Lower lobe of right lung (tissue), 2 donors: ENCODE measurements at regions not wholly inside any gene's neighbourhood (a gene's known extent, or its start where the extent isn't known, plus 50 kb on each side); places are given as distances from the start of the nearest gene placed in this dataset.

Source experiments
- ATAC-seq, 2 donors: fragments of 200-7000 bp; cut with Tn5 transposase; one replicate each; pipeline ENCODE4 v1.9.1; 2020 to 2022; ENCODE audit warnings: mild to moderate bottlenecking in 2 of 2, moderate library complexity in 2 of 2
- DNase-seq: peaks from one replicate; pipeline ENCODE4 v3.0.0-alpha.2; 2020
- H3K27ac ChIP-seq: fragments of 200-600 bp; one replicate; pipeline ENCODE4 v1.8.0; 2022
- H3K27me3 ChIP-seq: fragments of 200-600 bp; one replicate; pipeline ENCODE4 v1.8.0; 2022; ENCODE audit warnings: low read depth
- H3K36me3 ChIP-seq: fragments of 200-600 bp; one replicate; pipeline ENCODE4 v1.8.0; 2022; ENCODE audit warnings: mild to moderate bottlenecking
- H3K4me1 ChIP-seq: fragments of 200-600 bp; one replicate; pipeline ENCODE4 v1.8.0; 2022
- H3K4me3 ChIP-seq: fragments of 200-600 bp; one replicate; pipeline ENCODE4 v1.8.0; 2022; ENCODE audit warnings: mild to moderate bottlenecking
- H3K9me3 ChIP-seq: fragments of 200-600 bp; one replicate; pipeline ENCODE4 v1.8.0; 2022
- intact Hi-C: fragments of 100-400 bp; cut with DNase I; formaldehyde crosslinking; loops from one replicate; pipeline ENCODE4 v1.11.0; 2022
- TF ChIP-seq, protein P1 (sequence below): fragments of 200-600 bp; IDR thresholded peaks from one replicate; pipeline ENCODE4 v1.8.0; 2022; ENCODE audit warnings: antibody characterized with exemption, mild to moderate bottlenecking
- donor health status: DM: no; HTN: yes; CAD: no; lungs with severe emphysema.

DNA sequence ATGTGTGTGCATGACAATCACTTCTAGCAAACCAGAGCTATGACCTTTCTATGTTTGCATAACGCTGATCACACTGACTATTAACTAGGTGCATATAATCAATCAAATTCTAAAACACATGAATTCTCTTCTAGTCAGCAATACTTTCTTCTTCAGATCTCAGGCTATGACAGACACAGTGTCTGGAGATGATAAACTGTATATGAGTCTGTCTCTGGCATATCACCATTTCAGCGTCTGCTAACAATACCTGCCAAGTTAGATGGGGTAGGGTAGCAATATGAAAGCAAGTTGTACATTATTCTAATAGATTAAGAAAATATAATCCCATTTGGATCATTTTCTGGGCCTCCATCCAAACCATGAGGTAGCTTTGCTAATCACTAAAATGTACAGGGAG is 354.2 kb upstream of the EPHA4 start:
- intact Hi-C loops, result no loop called here
- Histone ChIP-seq H3K36me3 (no peaks in the 10 kb centered on the region), H3K27me3 (no peaks in the 10 kb centered on the region), H3K4me3 (no peak overlapping the region), H3K27ac (no peak overlapping the region), H3K4me1 (no peaks in the 10 kb centered on the region), H3K9me3 (no peaks in the 10 kb centered on the region)
- no peak for ATAC-seq
- TF ChIP-seq, protein P1, sequence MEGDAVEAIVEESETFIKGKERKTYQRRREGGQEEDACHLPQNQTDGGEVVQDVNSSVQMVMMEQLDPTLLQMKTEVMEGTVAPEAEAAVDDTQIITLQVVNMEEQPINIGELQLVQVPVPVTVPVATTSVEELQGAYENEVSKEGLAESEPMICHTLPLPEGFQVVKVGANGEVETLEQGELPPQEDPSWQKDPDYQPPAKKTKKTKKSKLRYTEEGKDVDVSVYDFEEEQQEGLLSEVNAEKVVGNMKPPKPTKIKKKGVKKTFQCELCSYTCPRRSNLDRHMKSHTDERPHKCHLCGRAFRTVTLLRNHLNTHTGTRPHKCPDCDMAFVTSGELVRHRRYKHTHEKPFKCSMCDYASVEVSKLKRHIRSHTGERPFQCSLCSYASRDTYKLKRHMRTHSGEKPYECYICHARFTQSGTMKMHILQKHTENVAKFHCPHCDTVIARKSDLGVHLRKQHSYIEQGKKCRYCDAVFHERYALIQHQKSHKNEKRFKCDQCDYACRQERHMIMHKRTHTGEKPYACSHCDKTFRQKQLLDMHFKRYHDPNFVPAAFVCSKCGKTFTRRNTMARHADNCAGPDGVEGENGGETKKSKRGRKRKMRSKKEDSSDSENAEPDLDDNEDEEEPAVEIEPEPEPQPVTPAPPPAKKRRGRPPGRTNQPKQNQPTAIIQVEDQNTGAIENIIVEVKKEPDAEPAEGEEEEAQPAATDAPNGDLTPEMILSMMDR, result no peak
- no peak for DNase-seq

DNA sequence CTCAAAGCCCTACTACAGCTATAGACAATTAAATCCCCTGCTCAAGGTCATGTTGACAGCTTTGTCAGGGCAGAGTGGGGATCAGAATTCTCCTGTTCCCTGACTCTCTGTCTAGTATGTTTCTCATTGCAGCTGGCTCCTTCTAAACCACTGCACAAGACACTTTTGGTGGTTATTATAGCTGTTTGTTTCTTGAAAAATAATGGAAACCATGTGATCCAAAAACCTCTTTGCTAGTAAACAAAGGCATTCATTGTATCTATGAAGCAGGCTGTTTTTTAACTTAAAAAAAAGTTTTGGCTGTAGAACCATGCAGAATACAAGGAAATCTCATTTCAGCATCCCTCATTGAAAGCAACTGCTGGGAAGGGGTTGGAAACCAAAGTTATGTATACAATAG is 352.5 kb upstream of the EPHA4 start:
- no peak for DNase-seq
- Histone ChIP-seq H3K36me3 (no peaks in the 10 kb centered on the region), H3K4me1 (no peaks in the 10 kb centered on the region), H3K27ac (no peak overlapping the region), H3K4me3 (no peak overlapping the region), H3K9me3 (no peaks in the 10 kb centered on the region), H3K27me3 (no peaks in the 10 kb centered on the region)
- TF ChIP-seq, protein P1, result no peak
- no peak for ATAC-seq
- intact Hi-C loops, result no loop called here

DNA sequence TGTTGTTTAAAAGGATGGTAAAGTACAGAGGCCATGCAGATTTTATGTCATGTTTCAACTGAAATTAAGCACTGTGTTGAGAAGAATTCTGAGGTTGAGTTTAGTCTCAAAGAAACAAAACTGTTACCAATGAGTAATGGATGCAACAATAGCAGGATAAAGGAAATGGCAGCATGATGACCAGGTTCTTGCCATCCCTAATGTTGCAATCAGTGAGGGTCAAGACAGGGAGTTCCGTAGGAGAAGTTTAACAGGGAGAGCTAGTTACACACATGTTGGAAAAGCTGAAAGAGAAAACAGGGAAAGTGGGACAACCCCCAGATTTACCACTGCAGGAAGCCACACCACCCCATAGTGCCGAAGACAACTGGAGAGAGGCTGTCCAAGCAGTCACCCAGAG is 343.8 kb upstream of the EPHA4 start:
- Histone ChIP-seq H3K9me3 (no peaks in the 10 kb centered on the region), H3K27me3 (no peaks in the 10 kb centered on the region), H3K27ac (no peak overlapping the region), H3K36me3 (no peaks in the 10 kb centered on the region), H3K4me1 (no peaks in the 10 kb centered on the region), H3K4me3 (no peak overlapping the region)
- intact Hi-C loops, result no loop called here
- ATAC-seq, result no peak
- TF ChIP-seq, protein P1, result no peak
- no peak for DNase-seq

DNA sequence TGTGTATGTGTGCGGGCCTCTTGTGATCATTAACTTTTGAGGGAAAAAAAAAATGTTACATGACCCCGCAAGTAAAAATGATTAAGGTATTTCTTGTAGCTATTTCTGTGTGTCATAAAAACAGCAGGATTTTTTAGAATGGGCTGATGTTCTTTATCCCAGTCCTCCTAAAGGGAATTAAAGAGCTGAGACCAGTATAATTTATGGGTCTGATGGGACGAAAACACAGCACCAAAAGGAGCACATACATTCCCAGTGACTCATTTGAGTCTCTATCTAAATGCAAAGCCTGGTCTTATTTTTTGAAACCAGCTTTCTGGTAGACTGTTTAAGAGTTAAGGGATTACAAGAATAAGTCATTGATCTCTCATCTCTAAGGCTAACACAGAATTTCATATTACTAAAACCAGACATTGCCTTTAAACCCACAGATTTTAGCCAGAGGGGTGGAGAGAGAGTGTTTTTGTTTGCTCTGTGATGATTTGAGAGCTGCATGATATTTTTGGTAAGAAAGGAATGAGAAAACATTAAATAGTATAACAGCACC is 342.3 kb upstream of the EPHA4 start:
- ATAC-seq, result no peak
- Histone ChIP-seq H3K4me1 (no peaks in the 10 kb centered on the region), H3K36me3 (no peaks in the 10 kb centered on the region), H3K27me3 (no peaks in the 10 kb centered on the region), H3K4me3 (no peak overlapping the region), H3K9me3 (no peaks in the 10 kb centered on the region), H3K27ac (no peak overlapping the region)
- no peak for DNase-seq
- intact Hi-C loops, result no loop called here
- TF ChIP-seq, protein P1, result no peak

DNA sequence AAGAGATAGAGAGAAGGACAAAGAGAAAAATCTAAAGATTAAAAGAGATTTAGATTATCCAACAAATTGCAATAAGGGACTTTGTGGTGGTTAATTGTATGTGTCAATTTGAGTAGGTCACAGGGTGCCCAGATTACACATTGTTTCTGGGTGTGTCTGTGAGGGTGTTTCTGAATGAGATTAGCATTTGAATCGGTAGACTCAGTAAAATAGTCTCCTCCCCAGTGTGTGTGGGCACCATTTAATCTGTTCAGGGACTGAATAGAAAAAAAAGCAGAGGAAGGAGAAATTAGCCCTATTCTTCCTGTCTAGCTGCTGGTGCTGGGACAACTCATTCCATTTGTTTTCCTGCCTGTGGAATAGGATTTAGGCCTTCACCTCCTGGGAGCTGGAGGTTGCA is 339.8 kb upstream of the EPHA4 start:
- H3K36me3 ChIP-seq, result no peaks in the 10 kb centered on the region
- H3K4me1 ChIP-seq, result no peaks in the 10 kb centered on the region
- H3K27ac ChIP-seq, result no peak overlapping the region
- TF ChIP-seq, protein P1, result no peak
- no peak for DNase-seq
- no peaks in the 10 kb centered on the region for H3K27me3 ChIP-seq
- no peak overlapping the region for H3K4me3 ChIP-seq
- no peak for ATAC-seq
- no peaks in the 10 kb centered on the region for H3K9me3 ChIP-seq
- intact Hi-C loops, result no loop called here

DNA sequence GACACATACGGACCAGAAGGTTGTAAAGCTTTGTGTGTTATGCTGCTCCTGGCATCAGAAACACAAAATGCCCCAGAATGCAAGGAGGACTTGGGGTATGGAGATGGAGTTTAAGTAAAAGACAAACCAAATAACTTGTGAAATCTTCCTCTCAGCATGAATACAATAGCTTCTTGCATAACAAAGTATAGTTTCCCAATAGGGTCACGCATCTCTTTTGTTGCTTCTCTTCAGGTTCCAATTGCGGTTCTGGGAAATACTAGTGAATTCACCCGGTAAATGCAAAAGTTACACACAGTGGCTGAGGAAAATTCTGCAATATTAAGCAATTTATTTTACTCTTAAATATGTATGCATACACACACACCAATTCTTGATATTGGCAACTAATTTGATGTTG is 339.2 kb upstream of the EPHA4 start:
- no peak for ATAC-seq
- Histone ChIP-seq H3K4me3 (no peak overlapping the region), H3K27ac (no peak overlapping the region), H3K36me3 (no peaks in the 10 kb centered on the region), H3K9me3 (no peaks in the 10 kb centered on the region), H3K4me1 (no peaks in the 10 kb centered on the region), H3K27me3 (no peaks in the 10 kb centered on the region)
- no peak for DNase-seq
- TF ChIP-seq, protein P1, result no peak
- intact Hi-C loops, result no loop called here
